HG03354 (cell line): ENCODE measurements at regions not wholly inside any gene's neighbourhood (a gene's known extent, or its start where the extent isn't known, plus 50 kb on each side); places are given as distances from the start of the nearest gene placed in this dataset.
"Not testable (repeated sequence)": the region's sequence is repeated elsewhere in the genome, so short reads cannot be mapped to it uniquely, and the experiment has no call there.

ENCODE experiments used
- ATAC-seq: cut with Tn5 transposase; IDR thresholded peaks from one replicate; pipeline ENCODE4 v1.9.1; 2021; ENCODE audit warnings: mild to moderate bottlenecking; ENCODE audit not compliant: unreplicated experiment, poor library complexity, severe bottlenecking

DNA sequence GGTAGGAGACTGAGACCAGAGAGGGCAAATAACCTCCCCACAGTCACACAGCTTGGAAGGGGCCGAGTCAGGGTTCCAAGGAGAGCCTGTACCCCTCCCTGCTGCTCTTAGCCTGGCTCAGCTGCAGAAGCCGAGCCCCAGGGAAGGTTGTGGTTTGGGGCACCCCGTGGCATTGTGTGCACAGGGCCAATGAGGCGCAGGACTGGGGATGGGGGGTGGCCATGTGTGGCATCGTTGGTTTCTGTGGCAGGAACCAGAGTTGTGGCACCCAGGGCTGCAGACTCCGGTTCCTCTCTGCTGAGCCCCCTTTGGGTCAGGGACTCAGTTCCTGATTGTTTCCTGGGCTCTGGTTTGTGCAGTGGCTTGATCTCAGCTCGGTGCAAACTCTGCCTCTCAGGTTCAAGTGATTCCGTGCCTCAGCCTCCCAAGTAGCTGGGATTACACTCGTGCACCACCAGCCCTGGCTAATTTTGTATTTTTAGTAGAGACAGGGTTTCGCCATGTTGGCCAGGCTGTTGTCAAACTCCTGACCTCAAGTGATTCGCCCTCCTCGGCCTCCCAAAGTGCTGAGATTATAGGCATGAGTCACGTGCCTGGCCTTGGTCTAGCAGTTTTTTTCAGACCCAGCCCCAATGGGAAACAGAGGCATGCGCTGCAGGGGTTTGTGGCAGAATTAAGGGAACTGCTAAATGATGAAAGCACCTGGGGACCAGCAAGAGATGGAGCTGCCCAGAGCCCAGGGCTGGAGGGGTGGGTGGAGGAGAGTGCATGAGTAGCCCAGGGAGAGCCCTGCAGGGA lies 221.0 kb upstream of the SULF2 start:
- ATAC-seq, result no peak

DNA sequence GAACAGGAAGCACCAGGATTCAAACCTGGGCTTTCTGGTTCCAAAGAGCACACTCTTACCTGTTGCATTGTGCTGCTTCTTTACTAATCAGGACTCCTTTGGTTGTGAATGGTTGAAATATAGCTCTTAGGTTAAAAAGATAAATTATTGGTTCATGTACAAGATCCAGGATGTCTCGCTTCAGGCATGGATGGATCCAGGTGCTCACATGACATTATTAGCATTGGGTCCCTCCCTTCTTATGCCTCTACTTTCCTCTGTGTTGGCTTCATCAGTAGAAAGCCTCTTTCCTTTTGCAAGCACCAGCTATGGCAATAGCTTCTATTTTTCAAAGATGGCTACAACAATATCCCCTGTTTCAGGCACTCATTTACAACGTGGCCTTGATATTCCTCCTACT lies 217.7 kb upstream of the SULF2 start:
- no peak for ATAC-seq

GRCh38 chr20:48002517-48002970 lies 217.3 kb upstream of the SULF2 start:
- peak; percentile 76 for ATAC-seq

DNA sequence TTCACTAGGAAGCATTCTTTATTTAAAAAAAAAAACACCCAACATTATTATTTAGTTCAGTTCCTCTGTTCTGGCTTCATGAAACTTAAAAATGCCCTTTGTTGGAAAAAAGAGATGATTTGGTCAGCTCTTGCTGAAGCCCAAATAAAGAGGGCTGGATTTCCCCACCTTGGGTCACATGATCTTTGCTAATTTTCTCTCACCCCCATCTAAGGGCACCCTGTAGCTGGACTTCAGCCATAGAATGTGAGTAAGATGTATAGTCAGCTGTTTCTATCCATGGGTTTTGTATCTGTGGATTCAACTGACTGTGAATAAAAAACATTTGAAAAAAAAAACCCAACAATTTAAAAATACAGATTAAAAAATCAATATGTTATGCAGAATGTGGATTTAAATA lies 213.9 kb upstream of the SULF2 start:
- no peak for ATAC-seq

GRCh38 chr20:47998736-47999135 lies 213.5 kb upstream of the SULF2 start:
- ATAC-seq, result no peak

DNA sequence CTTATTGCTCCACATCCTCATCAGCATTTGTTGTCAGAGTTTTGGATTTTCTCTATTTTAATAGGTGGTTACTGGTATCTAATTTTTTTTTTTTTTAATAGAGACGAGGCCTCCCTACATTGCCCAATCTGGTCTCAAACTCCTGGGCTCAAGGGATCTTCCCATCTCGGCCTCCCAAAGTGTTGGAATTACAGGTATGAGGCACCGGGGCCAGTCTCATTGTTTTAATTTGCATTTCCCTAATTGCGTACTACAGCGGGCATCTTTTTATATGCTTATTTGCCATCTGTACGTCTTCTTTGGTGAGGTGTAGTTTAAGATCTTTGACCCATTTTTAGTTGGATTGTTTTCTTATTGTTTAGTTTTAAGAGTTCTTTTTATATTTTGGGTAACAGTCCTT lies 210.4 kb upstream of the SULF2 start:
- ATAC-seq, result no peak

DNA sequence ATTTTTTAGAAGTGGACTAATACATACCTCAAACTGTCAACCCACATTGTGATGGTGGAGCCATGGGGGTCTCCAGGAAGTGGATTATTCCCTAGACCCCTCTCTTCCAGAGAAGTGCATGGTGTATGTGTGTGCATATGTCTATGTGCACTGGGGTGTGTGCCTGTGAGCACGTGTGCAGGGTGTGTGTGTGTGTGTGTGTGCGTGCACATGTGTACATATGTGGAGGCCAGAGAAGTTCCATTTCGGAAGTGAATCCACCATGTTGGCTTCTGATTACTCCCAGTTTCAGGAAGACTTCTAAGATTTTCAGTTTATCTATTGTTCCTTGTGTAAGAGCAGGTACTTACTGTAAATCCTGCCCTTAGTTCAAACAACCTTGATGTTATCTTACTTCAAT lies 208.5 kb upstream of the SULF2 start:
- no peak for ATAC-seq

DNA sequence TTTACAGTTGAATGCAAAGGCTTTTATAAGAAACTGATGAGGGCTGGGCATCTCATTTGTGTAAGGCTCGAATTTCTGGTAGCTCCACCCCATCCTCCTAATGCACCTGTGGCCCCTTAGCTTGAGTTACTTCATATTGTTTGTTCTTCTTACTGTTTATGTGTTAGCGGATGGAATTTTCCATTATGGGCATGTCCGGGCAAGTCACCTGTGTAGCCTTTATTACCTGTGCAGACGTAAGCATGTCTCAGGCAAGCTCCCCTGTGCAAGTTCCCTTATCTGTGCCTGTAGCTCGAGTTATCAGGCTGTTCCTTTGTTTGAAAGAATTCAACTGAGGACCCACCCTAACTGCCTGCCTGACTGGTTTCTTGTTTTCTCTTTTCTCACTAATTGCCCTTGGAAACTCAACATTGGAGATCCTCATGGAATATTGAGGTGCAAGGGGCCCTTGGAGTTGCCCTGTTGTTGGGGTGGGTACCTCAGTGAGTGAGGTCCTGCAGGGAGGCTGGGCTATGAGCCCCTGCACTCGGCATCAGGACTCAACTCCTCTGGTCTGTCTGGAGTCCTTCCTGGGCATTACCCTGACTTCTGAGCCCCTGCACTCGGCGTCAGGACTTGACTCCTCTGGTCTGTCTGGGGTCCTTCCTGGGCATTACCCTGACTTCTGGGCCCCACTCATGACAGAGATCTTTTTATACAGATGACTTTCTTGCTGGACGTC lies 207.9 kb upstream of the SULF2 start:
- no peak for ATAC-seq

DNA sequence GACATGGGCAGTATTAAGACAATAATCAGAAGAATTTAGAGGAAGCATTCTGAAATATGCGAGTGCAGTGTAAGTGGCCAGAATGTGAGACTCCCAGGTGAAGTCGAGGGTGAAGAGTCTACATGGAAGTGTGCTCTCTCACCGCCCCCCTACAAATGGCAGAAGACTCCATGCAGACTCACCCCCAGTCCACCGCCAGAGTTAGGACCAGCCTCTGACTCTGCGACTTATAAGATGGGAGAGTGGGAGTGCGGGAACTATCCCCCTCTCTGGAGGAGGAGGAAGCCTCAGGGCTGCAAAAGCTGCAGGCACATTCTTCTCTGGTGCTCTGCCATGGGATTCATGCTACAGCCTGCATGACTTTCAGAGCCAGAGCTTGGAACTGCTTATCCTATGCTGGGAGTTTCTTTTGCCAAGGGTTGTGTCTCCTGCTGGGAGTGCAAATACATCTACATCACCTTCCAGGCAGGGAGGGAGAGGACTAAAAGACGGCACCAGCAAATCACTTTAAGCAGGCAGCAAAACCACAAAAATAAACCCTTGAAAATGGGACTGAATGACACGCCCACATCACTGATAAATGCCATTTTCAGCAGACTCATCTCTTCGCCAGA lies 206.7 kb upstream of the SULF2 start:
- no peak for ATAC-seq

DNA sequence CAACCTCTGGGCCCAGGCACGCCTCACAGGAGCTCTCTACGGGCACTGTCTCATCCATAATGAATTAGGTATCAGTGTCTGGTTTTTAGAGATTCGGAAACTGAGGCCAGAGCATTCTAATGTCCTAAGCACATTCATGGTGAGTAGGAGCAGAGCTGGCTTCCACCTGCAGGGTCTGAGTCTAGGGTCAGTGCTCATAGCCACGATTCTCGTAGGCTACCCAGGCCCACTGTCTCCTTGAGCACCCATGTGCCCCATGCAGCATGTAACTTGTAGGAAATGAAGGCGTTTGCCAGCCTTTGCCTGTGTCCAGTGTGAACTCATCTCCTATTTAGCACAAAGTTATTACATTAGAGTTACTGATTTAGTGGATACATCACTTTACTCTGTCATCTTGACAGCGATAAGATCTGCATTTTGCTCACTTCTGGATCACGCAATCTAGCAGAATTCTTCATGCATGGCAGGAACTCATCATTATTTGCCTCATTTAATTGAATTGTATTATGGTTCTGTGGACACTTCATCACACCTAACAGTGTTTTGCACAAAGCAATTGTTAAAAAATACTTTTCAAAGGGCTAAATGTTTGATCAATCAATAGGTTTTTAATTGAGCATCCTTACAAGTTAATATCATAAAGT lies 205.3 kb upstream of the SULF2 start:
- ATAC-seq, result no peak

DNA sequence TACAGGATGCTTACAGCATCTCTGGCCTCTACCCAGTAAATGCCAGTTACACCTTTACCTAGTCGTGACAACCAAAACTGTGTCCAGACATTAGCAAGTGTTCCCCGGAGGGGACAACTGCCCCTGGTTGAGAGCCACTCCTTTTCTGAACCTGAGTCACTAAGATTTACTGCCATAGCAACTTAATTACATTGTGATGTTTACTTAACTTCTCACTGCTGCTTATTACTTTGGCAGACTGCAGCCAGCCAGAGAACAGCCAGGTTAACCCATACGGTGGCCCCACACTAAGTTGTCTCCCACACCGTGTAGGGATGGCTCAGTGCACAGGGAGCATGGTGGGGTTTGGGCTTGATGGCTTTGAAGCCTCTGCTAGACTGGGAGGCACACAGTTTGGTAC lies 204.7 kb upstream of the SULF2 start:
- ATAC-seq, result no peak

- no peak for ATAC-seq
Measured at GRCh38 chr20:47988676-47989075, 203.4 kb upstream of the SULF2 start.

GRCh38 chr20:47985092-47985850 lies 200.0 kb upstream of the SULF2 start:
- no peak for ATAC-seq

DNA sequence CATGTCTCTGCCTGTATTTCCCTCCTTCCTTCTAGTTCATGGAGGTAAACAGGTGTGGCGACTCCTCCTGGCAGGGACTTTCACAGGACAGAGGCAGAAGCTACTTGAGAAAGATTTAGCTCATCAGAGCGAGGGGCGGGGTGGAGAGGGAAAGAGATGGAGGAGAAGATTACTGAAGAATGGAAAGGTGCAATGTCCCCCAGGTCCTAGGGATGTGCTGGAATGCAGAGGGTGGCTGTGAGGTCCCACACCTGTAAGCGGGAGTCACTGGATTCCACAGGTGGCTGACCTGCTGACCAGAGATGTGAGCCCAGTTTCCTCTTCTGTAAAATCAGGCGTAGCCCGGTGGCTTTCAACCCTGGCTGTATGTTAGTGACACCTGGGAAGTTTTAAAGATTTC lies 199.2 kb upstream of the SULF2 start:
- no peak for ATAC-seq

DNA sequence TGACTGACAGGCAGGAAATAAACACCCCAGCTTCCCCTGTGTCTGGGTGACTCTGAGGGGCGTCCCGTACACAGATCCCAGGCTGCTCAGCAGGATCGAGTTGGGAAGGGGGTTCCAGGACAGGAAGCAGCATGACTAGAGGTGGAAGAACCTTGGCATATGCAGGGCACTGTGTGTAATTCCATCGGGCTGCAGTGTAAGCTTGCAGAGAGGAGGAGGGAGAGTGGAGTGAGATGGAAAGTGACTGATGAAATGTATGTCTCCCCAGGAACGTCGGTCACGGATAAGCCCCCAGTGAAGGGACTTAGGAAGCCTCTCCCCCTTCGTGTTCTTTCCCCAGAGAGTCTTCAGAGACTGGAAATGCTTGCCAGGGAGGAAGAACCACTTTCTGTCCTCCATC lies 198.4 kb upstream of the SULF2 start:
- ATAC-seq, result not testable (repeated sequence)

DNA sequence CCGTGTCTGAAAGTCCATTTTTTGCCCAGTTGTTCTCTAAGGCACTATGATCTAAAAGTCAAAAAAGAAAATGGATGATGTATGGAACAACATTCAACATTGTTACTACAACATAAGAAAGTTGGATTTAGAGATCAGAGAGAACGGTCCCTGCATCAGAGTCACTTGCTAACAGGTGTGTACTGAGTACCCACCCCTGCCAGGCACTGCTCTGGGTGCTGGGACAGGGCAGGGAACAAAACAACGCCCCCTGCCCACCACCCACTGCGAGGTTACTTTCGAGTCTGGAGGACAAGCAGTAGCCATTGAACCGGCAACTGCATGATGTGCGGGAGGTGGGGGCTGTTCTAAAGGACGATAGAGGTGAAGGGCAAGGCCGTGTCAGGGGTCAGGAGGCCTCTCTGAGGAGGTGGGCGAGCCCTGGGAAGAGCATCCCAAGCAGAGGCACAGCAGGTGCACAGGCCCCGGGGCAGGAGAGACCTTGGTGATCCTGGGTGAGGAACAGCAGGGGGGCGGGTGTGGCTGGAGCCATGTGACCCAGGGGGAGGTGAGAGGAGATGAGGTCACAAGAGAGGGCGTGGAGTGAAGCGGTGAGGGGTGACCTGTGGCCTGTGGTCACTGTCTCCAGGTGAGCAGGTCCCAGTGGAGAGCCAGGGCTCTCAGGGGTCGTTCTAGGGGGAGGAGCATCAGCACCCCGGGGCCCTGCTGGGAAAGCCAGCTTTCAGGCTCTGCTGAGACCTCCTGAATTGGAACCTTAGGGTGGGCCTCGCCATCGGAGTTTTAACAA lies 197.5 kb upstream of the SULF2 start:
- no peak for ATAC-seq

- ATAC-seq, result no peak
Measured at GRCh38 chr20:47981222-47981621, 195.9 kb upstream of the SULF2 start.

GRCh38 chr20:47980336-47981177 lies 195.3 kb upstream of the SULF2 start:
- ATAC-seq, result no peak
